PC-3 (cell line): ENCODE measurements at regions not wholly inside any gene's neighbourhood (a gene's known extent, or its start where the extent isn't known, plus 50 kb on each side); places are given as distances from the start of the nearest gene placed in this dataset.

Experiments
- ATAC-seq: fragments of 200-7000 bp; cut with Tn5 transposase; 2 replicates; pipeline ENCODE4 v1.9.1; 2020; ENCODE audit warnings: mild to moderate bottlenecking, moderate library complexity
- BruUV-seq: library from RNA; stranded (reverse); fragments of 400-500 nt; replicated peaks from 2 replicates; lab custom pipeline; 2021; lab: Mats Ljungman, UMichigan
- CTCF ChIA-PET: fragments of 300-600 bp; sonication (Branson Sonifier 250); formaldehyde crosslinking; loops from one replicate; lab custom pipeline; 2022; ENCODE audit warnings: antibody characterized with exemption; lab: Charles Lee
- POLR2A ChIA-PET: fragments of 300-600 bp; sonication (Branson Sonifier 250); formaldehyde crosslinking; loops from one replicate; lab custom pipeline; 2022; ENCODE audit warnings: antibody characterized with exemption; ENCODE audit not compliant: unreplicated experiment; lab: Charles Lee
- DNase-seq: peaks from one replicate; pipeline ENCODE4 v3.0.0-alpha.2; 2015
- H2AFZ ChIP-seq: fragments of 300-600 bp; sonication (generic); 2 replicates; pipeline ENCODE4 v1.6.0; 2016; ENCODE audit warnings: antibody characterized with exemption, low read length
- H3F3A ChIP-seq: fragments of 300-600 bp; sonication (generic); one replicate; pipeline ENCODE4 v1.6.0; 2017; ENCODE audit warnings: antibody characterized with exemption, low read length, control low read depth, mild to moderate bottlenecking; ENCODE audit not compliant: unreplicated experiment
- H3K27ac ChIP-seq: fragments of 300-600 bp; sonication (generic); 2 replicates; pipeline ENCODE4 v1.5.1; 2016; ENCODE audit warnings: mild to moderate bottlenecking, low read length
- H3K27me3 ChIP-seq: fragments of 300-600 bp; sonication (generic); 2 replicates; pipeline ENCODE4 v1.6.1; 2016; ENCODE audit warnings: low read length, mixed read lengths
- H3K36me3 ChIP-seq: fragments of 300-600 bp; sonication (generic); 2 replicates; pipeline ENCODE4 v1.6.1; 2016; ENCODE audit warnings: low read depth, mixed run types, low read length, mixed read lengths
- H3K4me1 ChIP-seq: fragments of 300-600 bp; sonication (generic); 2 replicates; pipeline ENCODE4 v1.5.1; 2016; ENCODE audit warnings: low read length; ENCODE audit not compliant: insufficient read depth
- H3K4me2 ChIP-seq: fragments of 300-600 bp; sonication (generic); 2 replicates; pipeline ENCODE4 v1.6.0; 2016; ENCODE audit warnings: low read length
- H3K4me3 ChIP-seq: fragments of 300-600 bp; sonication (generic); 2 replicates; pipeline ENCODE4 v1.5.1; 2016; ENCODE audit warnings: mild to moderate bottlenecking, low read length, mixed read lengths
- H3K79me2 ChIP-seq: fragments of 300-600 bp; sonication (generic); 2 replicates; pipeline ENCODE4 v1.6.1; 2017; ENCODE audit warnings: low read length, mixed read lengths
- H3K9ac ChIP-seq: fragments of 300-600 bp; sonication (generic); 2 replicates; pipeline ENCODE4 v1.6.0; 2016; ENCODE audit warnings: mild to moderate bottlenecking, low read length
- H3K9me2 ChIP-seq: fragments of 300-600 bp; sonication (generic); replicated peaks from 2 replicates; pipeline ENCODE4 v1.6.1; 2016; ENCODE audit warnings: mixed run types, low read length, mixed read lengths
- H3K9me3 ChIP-seq: fragments of 300-600 bp; sonication (generic); 2 replicates; pipeline ENCODE4 v1.6.1; 2016; ENCODE audit warnings: low read length, mixed read lengths
- H4K20me1 ChIP-seq: fragments of 300-600 bp; sonication (generic); 2 replicates; pipeline ENCODE4 v1.6.1; 2016; ENCODE audit warnings: low read length, mixed read lengths
- CTCF ChIP-seq: fragments of 300-600 bp; sonication (generic); conservative IDR thresholded peaks from 2 replicates; pipeline ENCODE4 v1.5.1; 2017; ENCODE audit warnings: antibody characterized with exemption, low read depth, mild to moderate bottlenecking, low read length
- EZH2 ChIP-seq: fragments of 300-600 bp; sonication (generic); IDR thresholded peaks from one replicate; pipeline ENCODE4 v1.6.1; 2017; ENCODE audit warnings: antibody characterized with exemption, mild to moderate bottlenecking, low read length; ENCODE audit not compliant: unreplicated experiment
- EZH2phosphoT487 ChIP-seq: fragments of 300-600 bp; sonication (generic); IDR thresholded peaks from 2 replicates; pipeline ENCODE4 v1.6.1; 2018; ENCODE audit warnings: mild to moderate bottlenecking, antibody characterized with exemption, low read length, borderline replicate concordance
- intact Hi-C: fragments of 100-400 bp; cut with micrococcal nuclease; formaldehyde crosslinking; loops from 2 replicates; pipeline ENCODE4 v1.9.0; 2023

- H3K4me1 ChIP-seq: no peaks in the 10 kb centered on the region
- H3K9me2 ChIP-seq: no peaks in the 10 kb centered on the region
- no peaks in the 10 kb centered on the region for H3K79me2 ChIP-seq
- no TSS peak for BruUV-seq
- 0 out of 2 replicates have a peak, but pooled peaks cover 4% of the 10 kb centered on the region for H3K27me3 ChIP-seq
- POLR2A ChIA-PET: no interaction called here
- intact Hi-C loops: no loop called here
- H3K27ac ChIP-seq: no peak overlapping the region
- no peak overlapping the region for H3K9ac ChIP-seq
- CTCF ChIA-PET: no interaction called here
- no peaks in the 10 kb centered on the region for H3K36me3 ChIP-seq
- no peak for TF ChIP-seq EZH2
- no peak for TF ChIP-seq CTCF
- TF ChIP-seq EZH2phosphoT487: no peak
- ATAC-seq (no peak), DNase-seq (no peak)
- no peak overlapping the region for H3K4me3 ChIP-seq
- no peaks in the 10 kb centered on the region for H4K20me1 ChIP-seq
- H3F3A ChIP-seq: no peaks in the 10 kb centered on the region
- no peak overlapping the region for H2AFZ ChIP-seq
- no peak overlapping the region for H3K4me2 ChIP-seq
- no peaks in the 10 kb centered on the region; the same call in 1 of the 2 replicates for H3K9me3 ChIP-seq
These were observed 97.6 kb upstream of the GAP43 start for GRCh38 chr3:115525731-115526130.

- H3K4me1 ChIP-seq: no peaks in the 10 kb centered on the region
- H3K9me2 ChIP-seq: no peaks in the 10 kb centered on the region
- TF ChIP-seq EZH2 (no peak), EZH2phosphoT487 (no peak), CTCF (no peak)
- H3K4me2 ChIP-seq: no peak overlapping the region
- intact Hi-C loops: no loop called here
- H4K20me1 ChIP-seq: no peaks in the 10 kb centered on the region
- DNase-seq (no peak), ATAC-seq (no peak)
- H3K27me3 ChIP-seq: peaks cover 5% of the 10 kb centered on the region; the same call in 1 of the 2 replicates
- H3K4me3 ChIP-seq: no peak overlapping the region
- ChIA-PET POLR2A (no interaction called here), CTCF (no interaction called here)
- no peak overlapping the region for H3K27ac ChIP-seq
- no peaks in the 10 kb centered on the region for H3F3A ChIP-seq
- no peak overlapping the region for H2AFZ ChIP-seq
- BruUV-seq: no TSS peak
- no peaks in the 10 kb centered on the region for H3K36me3 ChIP-seq
- H3K9me3 ChIP-seq: no peaks in the 10 kb centered on the region; the same call in 1 of the 2 replicates
- H3K79me2 ChIP-seq: no peaks in the 10 kb centered on the region
- no peak overlapping the region for H3K9ac ChIP-seq
These were observed 90.1 kb upstream of the GAP43 start for GRCh38 chr3:115533218-115533617.

- Histone ChIP-seq H3K4me3 (no peak overlapping the region), H3K36me3 (no peaks in the 10 kb centered on the region), H3K9me2 (no peaks in the 10 kb centered on the region), H3F3A (no peaks in the 10 kb centered on the region), H3K79me2 (no peaks in the 10 kb centered on the region), H3K9me3 (no peaks in the 10 kb centered on the region), H3K9ac (no peak overlapping the region), H3K27me3 (peaks cover 5% of the 10 kb centered on the region; the same call in 1 of the 2 replicates), H4K20me1 (no peaks in the 10 kb centered on the region), H2AFZ (no peak overlapping the region), H3K27ac (no peak overlapping the region), H3K4me1 (no peaks in the 10 kb centered on the region), H3K4me2 (no peak overlapping the region)
- intact Hi-C loops: no loop called here
- CTCF ChIA-PET: no interaction called here
- DNase-seq (no peak), ATAC-seq (no peak)
- POLR2A ChIA-PET: no interaction called here
- TF ChIP-seq EZH2phosphoT487 (no peak), CTCF (no peak), EZH2 (no peak)
- no TSS peak for BruUV-seq
These were observed 87.1 kb upstream of the GAP43 start for GRCh38 chr3:115536171-115536570.
